ENCODE measurements at regions not wholly inside any gene's neighbourhood (a gene's known extent, or its start where the extent isn't known, plus 50 kb on each side); places are given as distances from the start of the nearest gene placed in this dataset.

DNA sequence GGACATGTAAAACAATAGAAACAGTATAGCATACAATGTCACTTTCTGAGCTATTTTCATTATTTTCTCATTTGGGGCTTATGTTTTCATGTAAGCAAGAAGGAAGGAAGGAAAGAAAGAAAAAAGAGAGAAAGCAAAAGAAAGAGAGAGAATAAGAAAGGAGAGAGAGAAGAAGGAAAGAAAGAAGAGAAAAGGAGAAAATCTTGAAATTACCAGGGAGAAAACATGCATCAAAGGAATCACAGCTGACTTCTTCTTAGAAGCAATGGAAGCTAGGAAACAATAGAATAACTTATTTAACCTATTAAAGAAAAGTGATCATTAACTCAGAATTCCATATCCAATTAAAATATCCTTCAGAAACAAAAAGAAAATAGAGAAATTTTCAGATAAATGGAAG is 471.5 kb downstream of the OCA2 start:
- no peak for TF ChIP-seq POLR2A (IDR thresholded peaks at IDR 0.05)
- no peak for TF ChIP-seq CTCF (IDR thresholded peaks at IDR 0.05)

Data from prostate gland (tissue), 2 donors.